ENCODE measurements at regions not wholly inside any gene's neighbourhood (a gene's known extent, or its start where the extent isn't known, plus 50 kb on each side); places are given as distances from the start of the nearest gene placed in this dataset.

DNA sequence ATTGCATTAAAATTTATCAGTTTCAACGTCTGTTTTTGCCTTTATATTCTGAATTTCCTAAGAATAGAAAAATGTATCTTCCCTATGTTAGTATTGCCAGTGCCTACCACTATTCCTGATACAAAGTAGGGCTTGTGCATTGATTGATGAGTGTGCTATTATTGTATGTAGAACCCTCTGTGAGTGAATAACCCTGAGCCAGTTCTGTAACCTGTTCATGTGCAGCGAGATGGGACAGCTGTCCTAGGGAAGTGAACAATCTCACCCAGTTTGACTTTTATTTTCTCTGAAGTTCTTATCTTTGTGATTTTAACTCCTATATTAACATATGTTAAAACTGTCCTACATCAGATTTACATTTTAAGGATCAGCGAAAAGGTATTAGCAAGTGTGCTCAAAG is 178.4 kb upstream of the ADO start:
- no peak for TF ChIP-seq HOXA7 (CRISPR knock-in tag; IDR thresholded peaks at IDR 0.05)
- TF ChIP-seq KDM5A (IDR thresholded peaks at IDR 0.05) = no peak
- no peak for TF ChIP-seq MAX (IDR thresholded peaks at IDR 0.05)
- TF ChIP-seq ZC3H11A (IDR thresholded peaks at IDR 0.05) = no peak
- no peak for TF ChIP-seq JUN (IDR thresholded peaks at IDR 0.05)
- TF ChIP-seq RAD21 (conservative IDR thresholded peaks at IDR 0.05 in 1 of 2, IDR thresholded peaks at IDR 0.05 in 1 of 2) = no peak
- no peak for TF ChIP-seq RFX5 (IDR thresholded peaks at IDR 0.05)
- TF ChIP-seq, protein P1, sequence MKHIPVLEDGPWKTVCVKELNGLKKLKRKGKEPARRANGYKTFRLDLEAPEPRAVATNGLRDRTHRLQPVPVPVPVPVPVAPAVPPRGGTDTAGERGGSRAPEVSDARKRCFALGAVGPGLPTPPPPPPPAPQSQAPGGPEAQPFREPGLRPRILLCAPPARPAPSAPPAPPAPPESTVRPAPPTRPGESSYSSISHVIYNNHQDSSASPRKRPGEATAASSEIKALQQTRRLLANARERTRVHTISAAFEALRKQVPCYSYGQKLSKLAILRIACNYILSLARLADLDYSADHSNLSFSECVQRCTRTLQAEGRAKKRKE (CRISPR knock-in tag; IDR thresholded peaks at IDR 0.05; ENCODE audit: low read depth) = no peak
- TF ChIP-seq MAZ (IDR thresholded peaks at IDR 0.05; ENCODE audit: borderline replicate concordance, low read depth, low read length) = no peak
- no peak for TF ChIP-seq ZSCAN20 (CRISPR knock-in tag; IDR thresholded peaks at IDR 0.05)
- TF ChIP-seq JUNB (IDR thresholded peaks at IDR 0.05) = no peak
- TF ChIP-seq POLR2AphosphoS2 (conservative IDR thresholded peaks at IDR 0.05; ENCODE audit: low read length) = no peak
- TF ChIP-seq EHF (CRISPR knock-in tag; IDR thresholded peaks at IDR 0.05) = no peak
- TF ChIP-seq, protein P2, sequence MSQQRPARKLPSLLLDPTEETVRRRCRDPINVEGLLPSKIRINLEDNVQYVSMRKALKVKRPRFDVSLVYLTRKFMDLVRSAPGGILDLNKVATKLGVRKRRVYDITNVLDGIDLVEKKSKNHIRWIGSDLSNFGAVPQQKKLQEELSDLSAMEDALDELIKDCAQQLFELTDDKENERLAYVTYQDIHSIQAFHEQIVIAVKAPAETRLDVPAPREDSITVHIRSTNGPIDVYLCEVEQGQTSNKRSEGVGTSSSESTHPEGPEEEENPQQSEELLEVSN (IDR thresholded peaks at IDR 0.05; ENCODE audit: borderline replicate concordance, low read depth) = no peak
- TF ChIP-seq, protein P3, sequence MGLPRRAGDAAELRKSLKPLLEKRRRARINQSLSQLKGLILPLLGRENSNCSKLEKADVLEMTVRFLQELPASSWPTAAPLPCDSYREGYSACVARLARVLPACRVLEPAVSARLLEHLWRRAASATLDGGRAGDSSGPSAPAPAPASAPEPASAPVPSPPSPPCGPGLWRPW (IDR thresholded peaks at IDR 0.05) = no peak
- no peak for TF ChIP-seq NPAS2 (CRISPR knock-in tag; IDR thresholded peaks at IDR 0.05; ENCODE audit: borderline replicate concordance)
- TF ChIP-seq CBX2 (IDR thresholded peaks at IDR 0.05; ENCODE audit: borderline replicate concordance, low read depth) = no peak
- TF ChIP-seq GATA3 (IDR thresholded peaks at IDR 0.05; ENCODE audit: borderline replicate concordance) = no peak
- TF ChIP-seq, protein P4, sequence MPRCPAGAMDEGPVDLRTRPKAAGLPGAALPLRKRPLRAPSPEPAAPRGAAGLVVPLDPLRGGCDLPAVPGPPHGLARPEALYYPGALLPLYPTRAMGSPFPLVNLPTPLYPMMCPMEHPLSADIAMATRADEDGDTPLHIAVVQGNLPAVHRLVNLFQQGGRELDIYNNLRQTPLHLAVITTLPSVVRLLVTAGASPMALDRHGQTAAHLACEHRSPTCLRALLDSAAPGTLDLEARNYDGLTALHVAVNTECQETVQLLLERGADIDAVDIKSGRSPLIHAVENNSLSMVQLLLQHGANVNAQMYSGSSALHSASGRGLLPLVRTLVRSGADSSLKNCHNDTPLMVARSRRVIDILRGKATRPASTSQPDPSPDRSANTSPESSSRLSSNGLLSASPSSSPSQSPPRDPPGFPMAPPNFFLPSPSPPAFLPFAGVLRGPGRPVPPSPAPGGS (IDR thresholded peaks at IDR 0.05) = no peak
- no peak for TF ChIP-seq HOXB5 (CRISPR knock-in tag; IDR thresholded peaks at IDR 0.05)
- CTCF ChIA-PET = no interaction called here
- Histone ChIP-seq H3K4me1 (peaks cover 29% of the 10 kb centered on the region), H3K4me2 (peak overlapping the region; percentile 45; the same call in 2 of the 3 replicates), H3K27ac (no peak overlapping the region), H3K4me3 (no peak overlapping the region), H3K9me3 (no peaks in the 10 kb centered on the region)
- FAIRE-seq (no peak), ATAC-seq (0 out of 6 replicates have a peak, but pooled peaks of 1 of the 2 experiments have one; percentile 19), DNase-seq (ENCODE audit: low read depth in 1 of 2, low spot score in 1 of 2) (no peak)
- POLR2A ChIA-PET = no interaction called here
- WGBS (ENCODE audit: missing lambda C conversion rate) = 67% methylated on average over 3 of the region's 3 CpGs

- Histone ChIP-seq H3K9me3 (no peaks in the 10 kb centered on the region), H3K4me2 (peak overlapping the region; percentile 45), H3K4me3 (no peak overlapping the region), H3K27ac (no peak overlapping the region), H3K4me1 (peaks cover 29% of the 10 kb centered on the region)
- 20% methylated on average over 2 of the region's 2 CpGs for WGBS (ENCODE audit: missing lambda C conversion rate)
- TF ChIP-seq TFCP2L1 (CRISPR knock-in tag; IDR thresholded peaks at IDR 0.05) (no peak), FOSL2 (IDR thresholded peaks at IDR 0.05) (no peak), FOSL2 (CRISPR knock-in tag; IDR thresholded peaks at IDR 0.05) (0 out of 2 replicates have a peak, but pooled peaks have one; percentile 24)
- FAIRE-seq (no peak), ATAC-seq (no peak; a peak in 1 of 6 replicates), DNase-seq (ENCODE audit: low read depth in 1 of 2, low spot score in 1 of 2) (no peak)
- ChIA-PET CTCF (no interaction called here), POLR2A (no interaction called here)
These were observed 177.7 kb upstream of the ADO start for GRCh38 chr10:62626817-62627216.

GRCh38 chr10:62627983-62628382 is 176.5 kb upstream of the ADO start:
- 48% methylated on average over 4 of the region's 4 CpGs for WGBS (ENCODE audit: missing lambda C conversion rate)
- DNase-seq (ENCODE audit: low read depth in 1 of 2, low spot score in 1 of 2) (peak in 1 of 2 experiments; percentile 20), ATAC-seq (peak; percentile 39 to 85; a peak in 4 of 6 replicates), FAIRE-seq (no peak)
- H3K4me1 ChIP-seq = peaks cover 29% of the 10 kb centered on the region
- no peak overlapping the region for H3K4me3 ChIP-seq
- no peaks in the 10 kb centered on the region for H3K9me3 ChIP-seq
- ChIA-PET CTCF (interaction anchor here (1.1 to 1.2 kb wide), 2 partner anchors 11 to 16 kb away, joined by 3 read pairs; no protein-coding TSS in a partner anchor), POLR2A (no interaction called here)
- no peak overlapping the region for H3K27ac ChIP-seq
- no peak overlapping the region for H3K4me2 ChIP-seq
- no peak for TF ChIP-seq CEBPB (IDR thresholded peaks at IDR 0.05)
- TF ChIP-seq HEYL (CRISPR knock-in tag; IDR thresholded peaks at IDR 0.05) = no peak
- TF ChIP-seq HOXA7 (CRISPR knock-in tag; IDR thresholded peaks at IDR 0.05) = no peak
- TF ChIP-seq MAFK (IDR thresholded peaks at IDR 0.05; ENCODE audit: partially characterized antibody) = no peak
- no peak for TF ChIP-seq FOSB (CRISPR knock-in tag; IDR thresholded peaks at IDR 0.05)
- TF ChIP-seq, protein P5, sequence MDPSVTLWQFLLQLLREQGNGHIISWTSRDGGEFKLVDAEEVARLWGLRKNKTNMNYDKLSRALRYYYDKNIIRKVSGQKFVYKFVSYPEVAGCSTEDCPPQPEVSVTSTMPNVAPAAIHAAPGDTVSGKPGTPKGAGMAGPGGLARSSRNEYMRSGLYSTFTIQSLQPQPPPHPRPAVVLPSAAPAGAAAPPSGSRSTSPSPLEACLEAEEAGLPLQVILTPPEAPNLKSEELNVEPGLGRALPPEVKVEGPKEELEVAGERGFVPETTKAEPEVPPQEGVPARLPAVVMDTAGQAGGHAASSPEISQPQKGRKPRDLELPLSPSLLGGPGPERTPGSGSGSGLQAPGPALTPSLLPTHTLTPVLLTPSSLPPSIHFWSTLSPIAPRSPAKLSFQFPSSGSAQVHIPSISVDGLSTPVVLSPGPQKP (IDR thresholded peaks at IDR 0.05; ENCODE audit: low read depth, low read length) = no peak
- TF ChIP-seq, protein P4 (IDR thresholded peaks at IDR 0.05) = no peak
- no peak for TF ChIP-seq FOSL2 (IDR thresholded peaks at IDR 0.05)
- no peak for TF ChIP-seq FOSL2 (CRISPR knock-in tag; IDR thresholded peaks at IDR 0.05)
- TF ChIP-seq NFE2L2 (conservative IDR thresholded peaks at IDR 0.05; ENCODE audit: low read length) = no peak
- TF ChIP-seq JUNB (IDR thresholded peaks at IDR 0.05) = no peak
- no peak for TF ChIP-seq ZNF302 (CRISPR knock-in tag; IDR thresholded peaks at IDR 0.05)
